A549 (cell line): ENCODE measurements at regions not wholly inside any gene's neighbourhood (a gene's known extent, or its start where the extent isn't known, plus 50 kb on each side); places are given as distances from the start of the nearest gene placed in this dataset.

ENCODE experiments used
- HEYL ChIP-seq: fragments of 250-450 bp; sonication (Bioruptor Pico); IDR thresholded peaks from 2 replicates; pipeline ENCODE4 v1.8.0; 2021; ENCODE audit warnings: mild to moderate bottlenecking, moderate library complexity
- TF ChIP-seq, protein P1 (sequence below): IDR thresholded peaks from 2 replicates; pipeline ENCODE4 v1.6.1; 2012

DNA sequence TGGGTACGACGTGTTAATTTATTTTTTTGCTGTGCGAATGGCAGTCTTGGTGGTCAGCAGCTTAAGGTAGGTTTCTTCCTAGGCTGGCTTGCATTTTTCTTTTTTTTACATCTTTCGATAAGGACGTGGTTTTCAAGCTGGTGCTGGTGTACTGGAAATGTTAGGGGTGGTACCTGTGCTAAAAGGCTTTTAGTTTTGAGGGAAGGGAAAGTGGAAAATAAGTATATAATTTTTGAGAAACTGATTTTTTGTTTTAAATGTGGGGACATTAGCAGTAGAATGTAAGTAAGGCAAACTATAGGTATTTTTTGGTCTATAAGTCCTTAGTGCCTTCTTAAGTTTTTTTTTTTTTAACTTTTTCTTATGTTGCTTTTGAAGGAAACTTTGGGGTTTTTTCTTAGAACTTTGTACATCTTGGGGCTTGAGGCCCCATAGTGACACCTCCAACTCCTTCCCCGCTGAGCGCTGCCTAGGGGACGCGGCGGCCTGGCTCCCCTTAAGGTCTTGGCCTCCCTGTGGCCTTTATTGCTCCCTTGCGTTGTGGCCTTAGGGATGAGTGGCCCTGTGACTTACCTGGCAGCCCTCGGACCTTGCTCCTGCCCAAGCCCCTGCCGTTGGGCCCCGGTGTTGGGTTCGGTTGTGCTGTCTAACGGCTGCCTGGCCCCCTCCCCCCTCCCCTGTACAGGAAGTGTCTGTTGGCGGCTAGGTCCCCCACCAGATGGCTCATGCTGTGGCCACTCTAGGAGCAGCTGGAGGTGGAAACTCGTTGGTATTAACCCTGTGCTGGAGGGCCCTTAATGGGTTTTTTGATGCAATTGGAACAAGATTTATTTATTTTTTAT is 88.0 kb upstream of the RPRML start:
- TF ChIP-seq, protein P1, sequence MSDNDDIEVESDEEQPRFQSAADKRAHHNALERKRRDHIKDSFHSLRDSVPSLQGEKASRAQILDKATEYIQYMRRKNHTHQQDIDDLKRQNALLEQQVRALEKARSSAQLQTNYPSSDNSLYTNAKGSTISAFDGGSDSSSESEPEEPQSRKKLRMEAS, result peak; percentile 96
- TF ChIP-seq HEYL, result no peak
